ENCODE measurements at regions not wholly inside any gene's neighbourhood (a gene's known extent, or its start where the extent isn't known, plus 50 kb on each side); places are given as distances from the start of the nearest gene placed in this dataset.
"Not testable (repeated sequence)": the region's sequence is repeated elsewhere in the genome, so short reads cannot be mapped to it uniquely, and the experiment has no call there.

- peaks cover 41% of the 10 kb centered on the region for H3K9me3 ChIP-seq (ENCODE audit: low read length)
- H3K79me2 ChIP-seq (ENCODE audit: low read length), result no peaks in the 10 kb centered on the region
- H3K9me2 ChIP-seq (replicated peaks; ENCODE audit: insufficient read depth, low read length), result no peaks in the 10 kb centered on the region
- H3K36me3 ChIP-seq (ENCODE audit: insufficient read depth, low read length), result no peaks in the 10 kb centered on the region
- H2AFZ ChIP-seq (ENCODE audit: low read length), result no peak overlapping the region
- H3K27ac ChIP-seq (ENCODE audit: low read length), result no peak overlapping the region
- no peaks in the 10 kb centered on the region for H4K20me1 ChIP-seq (ENCODE audit: insufficient read depth, low read depth, low read length)
- H3K4me3 ChIP-seq (ENCODE audit: low read length), result no peak overlapping the region
- H3K27me3 ChIP-seq (ENCODE audit: low read length), result no peaks in the 10 kb centered on the region
- no peak overlapping the region for H3K4me2 ChIP-seq (ENCODE audit: low read depth, low read length, poor library complexity, severe bottlenecking)
- H3K9ac ChIP-seq (ENCODE audit: low read length), result no peak overlapping the region
- no peak for DNase-seq
- no peaks in the 10 kb centered on the region for H3K4me1 ChIP-seq (ENCODE audit: low read length)
Observed at GRCh38 chr15:96213896-96214295, 116.6 kb upstream of the NR2F2 start.

GRCh38 chr15:96216481-96216880, 114.0 kb upstream of the NR2F2 start:
- H3K79me2 ChIP-seq (ENCODE audit: low read length); H3K9ac ChIP-seq (ENCODE audit: low read length); H3K27me3 ChIP-seq (ENCODE audit: low read length); DNase-seq; H3K4me1 ChIP-seq (ENCODE audit: low read length); H2AFZ ChIP-seq (ENCODE audit: low read length); H3K27ac ChIP-seq (ENCODE audit: low read length); H3K4me3 ChIP-seq (ENCODE audit: low read length); H3K4me2 ChIP-seq (ENCODE audit: low read depth, low read length, poor library complexity, severe bottlenecking); H3K9me2 ChIP-seq (replicated peaks; ENCODE audit: insufficient read depth, low read length); H4K20me1 ChIP-seq (ENCODE audit: insufficient read depth, low read depth, low read length); H3K36me3 ChIP-seq (ENCODE audit: insufficient read depth, low read length): not testable (repeated sequence)
- peaks cover 35% of the 10 kb centered on the region for H3K9me3 ChIP-seq (ENCODE audit: low read length)

GRCh38 chr15:96217983-96218382, 112.5 kb upstream of the NR2F2 start:
- DNase-seq, result no peak
- H3K4me2 ChIP-seq (ENCODE audit: low read depth, low read length, poor library complexity, severe bottlenecking), result no peak overlapping the region
- H3K27ac ChIP-seq (ENCODE audit: low read length), result no peak overlapping the region
- no peaks in the 10 kb centered on the region for H3K27me3 ChIP-seq (ENCODE audit: low read length)
- no peak overlapping the region for H2AFZ ChIP-seq (ENCODE audit: low read length)
- no peak overlapping the region for H3K9ac ChIP-seq (ENCODE audit: low read length)
- no peaks in the 10 kb centered on the region for H3K4me1 ChIP-seq (ENCODE audit: low read length)
- H4K20me1 ChIP-seq (ENCODE audit: insufficient read depth, low read depth, low read length), result no peaks in the 10 kb centered on the region
- H3K9me3 ChIP-seq (ENCODE audit: low read length), result peaks cover 39% of the 10 kb centered on the region
- H3K4me3 ChIP-seq (ENCODE audit: low read length), result no peak overlapping the region
- H3K9me2 ChIP-seq (replicated peaks; ENCODE audit: insufficient read depth, low read length), result no peaks in the 10 kb centered on the region
- H3K36me3 ChIP-seq (ENCODE audit: insufficient read depth, low read length), result no peaks in the 10 kb centered on the region
- H3K79me2 ChIP-seq (ENCODE audit: low read length), result no peaks in the 10 kb centered on the region

- H3K4me2 ChIP-seq (ENCODE audit: low read depth, low read length, poor library complexity, severe bottlenecking), result no peak overlapping the region
- no peak overlapping the region for H3K27ac ChIP-seq (ENCODE audit: low read length)
- H3K4me3 ChIP-seq (ENCODE audit: low read length), result no peak overlapping the region
- no peaks in the 10 kb centered on the region for H3K36me3 ChIP-seq (ENCODE audit: insufficient read depth, low read length)
- H3K27me3 ChIP-seq (ENCODE audit: low read length), result no peaks in the 10 kb centered on the region
- H4K20me1 ChIP-seq (ENCODE audit: insufficient read depth, low read depth, low read length), result no peaks in the 10 kb centered on the region
- H3K9me2 ChIP-seq (replicated peaks; ENCODE audit: insufficient read depth, low read length), result no peaks in the 10 kb centered on the region
- DNase-seq, result no peak
- no peak overlapping the region for H2AFZ ChIP-seq (ENCODE audit: low read length)
- peaks cover 41% of the 10 kb centered on the region for H3K9me3 ChIP-seq (ENCODE audit: low read length)
- no peaks in the 10 kb centered on the region for H3K79me2 ChIP-seq (ENCODE audit: low read length)
- H3K4me1 ChIP-seq (ENCODE audit: low read length), result no peaks in the 10 kb centered on the region
- no peak overlapping the region for H3K9ac ChIP-seq (ENCODE audit: low read length)
Observed at GRCh38 chr15:96218623-96219455, 111.7 kb upstream of the NR2F2 start.

- Histone ChIP-seq H3K9me3 (ENCODE audit: low read length) (peaks cover 45% of the 10 kb centered on the region), H3K27me3 (ENCODE audit: low read length) (no peaks in the 10 kb centered on the region), H3K79me2 (ENCODE audit: low read length) (no peaks in the 10 kb centered on the region), H3K4me1 (ENCODE audit: low read length) (no peaks in the 10 kb centered on the region), H3K4me2 (ENCODE audit: low read depth, low read length, poor library complexity, severe bottlenecking) (no peak overlapping the region), H3K4me3 (ENCODE audit: low read length) (no peak overlapping the region), H3K36me3 (ENCODE audit: insufficient read depth, low read length) (no peaks in the 10 kb centered on the region), H3K9me2 (replicated peaks; ENCODE audit: insufficient read depth, low read length) (no peaks in the 10 kb centered on the region), H2AFZ (ENCODE audit: low read length) (no peak overlapping the region), H3K9ac (ENCODE audit: low read length) (no peak overlapping the region), H3K27ac (ENCODE audit: low read length) (no peak overlapping the region), H4K20me1 (ENCODE audit: insufficient read depth, low read depth, low read length) (no peaks in the 10 kb centered on the region)
- no peak for DNase-seq
Observed at GRCh38 chr15:96219681-96220080, 110.8 kb upstream of the NR2F2 start.

GRCh38 chr15:96220657-96221056, 109.8 kb upstream of the NR2F2 start:
- Histone ChIP-seq H3K9ac (ENCODE audit: low read length) (no peak overlapping the region), H2AFZ (ENCODE audit: low read length) (no peak overlapping the region), H3K4me3 (ENCODE audit: low read length) (no peak overlapping the region), H3K9me3 (ENCODE audit: low read length) (peaks cover 40% of the 10 kb centered on the region), H3K27ac (ENCODE audit: low read length) (no peak overlapping the region), H3K4me2 (ENCODE audit: low read depth, low read length, poor library complexity, severe bottlenecking) (no peak overlapping the region), H3K79me2 (ENCODE audit: low read length) (no peaks in the 10 kb centered on the region), H4K20me1 (ENCODE audit: insufficient read depth, low read depth, low read length) (no peaks in the 10 kb centered on the region), H3K4me1 (ENCODE audit: low read length) (no peaks in the 10 kb centered on the region), H3K27me3 (ENCODE audit: low read length) (no peaks in the 10 kb centered on the region), H3K36me3 (ENCODE audit: insufficient read depth, low read length) (no peaks in the 10 kb centered on the region), H3K9me2 (replicated peaks; ENCODE audit: insufficient read depth, low read length) (no peaks in the 10 kb centered on the region)
- no peak for DNase-seq

GRCh38 chr15:96222981-96223380, 107.5 kb upstream of the NR2F2 start:
- Histone ChIP-seq H3K4me2 (ENCODE audit: low read depth, low read length, poor library complexity, severe bottlenecking) (no peak overlapping the region), H3K27me3 (ENCODE audit: low read length) (no peaks in the 10 kb centered on the region), H2AFZ (ENCODE audit: low read length) (no peak overlapping the region), H3K36me3 (ENCODE audit: insufficient read depth, low read length) (no peaks in the 10 kb centered on the region), H3K4me1 (ENCODE audit: low read length) (no peaks in the 10 kb centered on the region), H3K9ac (ENCODE audit: low read length) (no peak overlapping the region), H3K4me3 (ENCODE audit: low read length) (no peak overlapping the region), H3K27ac (ENCODE audit: low read length) (no peak overlapping the region), H4K20me1 (ENCODE audit: insufficient read depth, low read depth, low read length) (no peaks in the 10 kb centered on the region), H3K9me2 (replicated peaks; ENCODE audit: insufficient read depth, low read length) (no peaks in the 10 kb centered on the region), H3K79me2 (ENCODE audit: low read length) (no peaks in the 10 kb centered on the region), H3K9me3 (ENCODE audit: low read length) (peaks cover 35% of the 10 kb centered on the region)
- no peak for DNase-seq

- no peak overlapping the region for H3K4me2 ChIP-seq (ENCODE audit: low read depth, low read length, poor library complexity, severe bottlenecking)
- H3K9me3 ChIP-seq (ENCODE audit: low read length), result peaks cover 41% of the 10 kb centered on the region
- no peak for DNase-seq
- no peaks in the 10 kb centered on the region for H3K9me2 ChIP-seq (replicated peaks; ENCODE audit: insufficient read depth, low read length)
- no peaks in the 10 kb centered on the region for H3K36me3 ChIP-seq (ENCODE audit: insufficient read depth, low read length)
- no peaks in the 10 kb centered on the region for H3K4me1 ChIP-seq (ENCODE audit: low read length)
- H3K27ac ChIP-seq (ENCODE audit: low read length), result no peak overlapping the region
- no peaks in the 10 kb centered on the region for H3K79me2 ChIP-seq (ENCODE audit: low read length)
- H3K4me3 ChIP-seq (ENCODE audit: low read length), result no peak overlapping the region
- H2AFZ ChIP-seq (ENCODE audit: low read length), result no peak overlapping the region
- H3K9ac ChIP-seq (ENCODE audit: low read length), result no peak overlapping the region
- H3K27me3 ChIP-seq (ENCODE audit: low read length), result no peaks in the 10 kb centered on the region
- H4K20me1 ChIP-seq (ENCODE audit: insufficient read depth, low read depth, low read length), result no peaks in the 10 kb centered on the region
Observed at GRCh38 chr15:96223939-96224338, 106.6 kb upstream of the NR2F2 start.

Data from Karpas-422 (cell line).